Dedifferentiated amniotic fluid mesenchymal stem cell (primary cell): ENCODE measurements at regions not wholly inside any gene's neighbourhood (a gene's known extent, or its start where the extent isn't known, plus 50 kb on each side); places are given as distances from the start of the nearest gene placed in this dataset.

Experiments
- DNase-seq: peaks from one replicate; pipeline ENCODE4 v3.0.0-alpha.2; 2016; ENCODE audit errors: extremely low spot score

DNA sequence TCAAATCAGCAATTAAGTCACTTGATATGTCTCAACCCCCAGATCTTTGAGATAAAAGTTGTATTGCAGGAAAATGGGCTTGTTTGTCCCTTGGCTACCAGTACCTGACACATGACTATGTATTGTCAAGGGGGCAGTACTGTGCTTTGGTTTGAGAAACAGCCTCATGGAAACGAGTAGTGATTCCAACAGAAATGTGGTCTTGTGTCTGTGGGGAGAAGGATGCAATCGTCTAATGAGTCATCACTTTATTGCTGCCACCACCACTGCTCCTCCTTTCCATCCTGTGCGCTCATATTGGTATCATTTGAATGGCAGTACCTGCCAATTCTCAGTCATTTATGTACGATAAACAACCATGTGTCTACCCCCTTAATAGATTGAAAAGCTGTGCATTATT lies 72.8 kb upstream of the ARHGAP5 start:
- no peak for DNase-seq

DNA sequence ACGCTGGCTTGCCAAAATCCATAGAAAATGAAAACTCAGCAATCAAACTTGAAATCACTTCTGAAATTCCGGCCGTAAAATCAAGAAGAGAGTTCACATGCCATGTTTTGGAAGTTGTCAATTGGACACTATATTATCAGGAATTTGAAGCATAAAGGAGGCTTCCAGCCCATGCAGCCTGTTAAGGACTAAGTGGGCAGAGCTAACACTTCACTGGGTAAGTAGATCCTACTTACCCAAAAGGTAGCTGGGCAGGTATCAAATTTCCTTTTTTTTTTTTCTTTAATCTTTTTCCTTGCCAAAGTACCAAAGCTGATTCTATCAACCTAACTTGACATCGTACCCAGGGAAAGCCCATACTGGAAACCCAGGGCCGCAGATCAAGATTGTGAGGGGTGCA lies 71.5 kb upstream of the ARHGAP5 start:
- no peak for DNase-seq

DNA sequence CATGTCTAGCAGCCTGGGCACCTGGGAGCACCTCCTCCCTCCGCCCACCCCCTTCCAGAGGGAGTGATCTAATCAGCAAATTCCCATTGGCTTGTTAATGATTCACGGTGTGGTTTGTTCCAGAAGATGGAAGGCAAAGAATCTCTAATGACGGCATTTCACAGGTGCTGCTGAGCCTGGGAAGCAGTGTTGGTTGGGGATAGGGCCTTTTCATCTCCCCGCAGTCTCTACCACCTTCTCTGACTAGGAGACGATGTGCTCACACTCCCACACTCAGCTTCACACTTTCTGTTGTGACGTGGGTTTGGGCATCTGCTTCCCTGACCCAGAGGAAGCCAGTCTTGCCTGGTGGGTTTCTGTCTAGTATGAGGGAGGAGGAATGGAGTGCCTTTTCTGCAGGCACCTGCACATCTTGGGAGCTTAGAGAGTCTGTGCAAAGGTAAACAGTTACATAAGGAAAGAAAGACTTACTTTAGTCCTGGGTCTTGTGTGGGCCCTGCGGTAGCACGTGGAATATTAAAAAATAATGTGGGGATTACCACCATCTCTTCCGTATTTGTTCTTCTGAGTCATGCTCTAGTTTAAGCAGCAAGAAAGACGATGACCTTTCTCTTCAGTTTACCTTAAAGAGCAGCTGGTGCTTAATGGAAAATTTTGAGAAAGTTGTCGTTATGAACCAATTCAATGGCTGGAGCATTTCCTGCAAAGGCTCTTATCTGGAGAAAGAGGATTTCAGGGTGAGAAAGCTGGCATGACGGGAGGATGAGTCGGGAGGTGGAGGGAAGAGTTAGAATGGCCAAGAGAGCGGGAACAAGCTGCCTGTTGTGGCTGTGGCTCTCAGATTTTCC lies 70.6 kb upstream of the ARHGAP5 start:
- no peak for DNase-seq

DNA sequence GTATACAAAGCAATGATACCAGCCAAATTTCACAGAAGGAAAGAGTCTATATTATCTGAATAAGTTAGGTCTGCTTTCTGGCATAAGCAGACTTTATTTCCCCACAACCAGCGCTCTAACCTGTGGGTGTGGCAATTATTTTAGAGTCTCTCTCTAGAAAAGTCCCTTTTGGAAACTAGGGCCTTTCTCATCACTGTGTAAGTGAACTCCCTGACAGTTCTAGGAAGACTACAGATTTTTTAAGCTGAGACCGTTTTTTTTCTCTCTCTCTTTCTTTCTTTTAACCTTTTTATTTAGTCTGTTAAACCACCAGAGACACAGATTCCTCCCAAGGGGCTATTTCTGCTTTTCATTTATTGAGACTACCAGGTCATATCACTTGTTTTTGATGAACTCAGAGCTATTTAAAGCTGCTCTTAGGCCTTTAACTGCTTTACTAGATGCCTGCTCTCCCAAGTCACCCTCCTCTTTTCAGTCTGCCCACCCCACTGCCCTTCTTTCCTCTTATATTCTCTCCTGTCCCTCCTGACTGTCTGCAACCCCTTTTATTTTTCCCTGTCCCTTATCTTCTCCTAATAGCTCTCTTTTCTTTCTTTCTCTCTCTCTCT lies 69.2 kb upstream of the ARHGAP5 start:
- DNase-seq, result no peak

DNA sequence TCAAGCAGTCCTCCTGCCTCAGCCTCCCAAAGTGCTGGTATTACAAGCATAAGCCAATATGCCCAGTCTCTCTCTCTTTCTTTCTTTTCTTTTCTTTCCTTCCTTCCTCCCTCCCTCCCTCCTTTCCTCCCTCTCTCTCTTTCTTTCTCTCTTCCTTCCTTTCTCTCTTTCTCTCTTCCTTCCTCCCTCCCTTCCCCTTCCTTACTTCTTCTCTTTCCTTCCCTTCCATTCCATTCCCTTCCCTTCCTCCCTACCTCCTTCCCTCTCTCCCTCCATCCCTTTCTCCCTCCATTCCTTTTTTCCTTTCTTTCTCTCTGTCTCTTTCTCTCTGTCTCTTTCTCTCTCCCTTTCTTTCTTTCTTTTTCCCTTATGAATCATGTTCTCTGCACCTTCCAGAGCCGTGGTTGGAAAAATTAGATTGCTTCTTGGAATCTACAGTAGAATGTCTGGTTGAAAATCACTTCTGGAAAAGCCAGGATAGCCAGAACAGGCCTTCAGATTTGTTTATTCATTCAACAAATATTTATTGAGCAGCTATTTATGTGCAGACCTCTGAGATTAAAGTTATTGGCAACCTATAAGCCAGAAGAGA lies 68.4 kb upstream of the ARHGAP5 start:
- no peak for DNase-seq

DNA sequence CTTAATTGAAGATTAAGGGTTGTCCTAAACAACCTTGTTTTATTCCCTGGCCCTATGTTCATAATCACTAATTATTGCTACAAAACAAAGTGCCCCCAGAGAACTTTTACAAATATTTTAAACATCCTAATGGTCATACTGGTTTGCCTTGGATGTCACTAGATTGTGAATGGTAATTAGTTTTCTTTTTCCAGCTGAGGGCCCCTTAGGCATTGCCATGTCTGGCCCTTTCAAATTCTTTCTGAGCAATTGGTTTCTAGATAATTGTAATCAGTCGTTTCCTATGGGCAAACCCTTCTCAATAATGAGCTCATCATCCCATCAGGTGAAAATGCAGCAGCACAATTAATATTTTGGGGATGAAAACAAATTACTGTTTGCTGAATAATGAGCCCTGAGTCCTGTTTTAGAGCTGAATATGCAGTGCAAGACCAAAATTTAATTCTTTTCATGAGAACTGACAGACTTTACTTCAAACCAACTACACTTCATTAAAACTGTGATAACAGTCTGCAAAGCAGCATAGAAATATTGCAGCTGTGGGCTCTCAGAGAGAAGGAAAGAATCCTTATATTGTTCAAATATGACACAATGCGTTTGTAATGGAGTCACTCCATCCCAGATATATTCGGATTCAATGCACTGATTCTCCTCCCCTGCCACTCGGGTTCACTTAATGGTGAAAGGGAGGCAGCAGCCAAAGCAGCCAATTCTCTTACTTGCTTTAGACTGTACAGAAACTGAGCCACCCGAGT lies 67.7 kb upstream of the ARHGAP5 start:
- DNase-seq, result no peak

DNA sequence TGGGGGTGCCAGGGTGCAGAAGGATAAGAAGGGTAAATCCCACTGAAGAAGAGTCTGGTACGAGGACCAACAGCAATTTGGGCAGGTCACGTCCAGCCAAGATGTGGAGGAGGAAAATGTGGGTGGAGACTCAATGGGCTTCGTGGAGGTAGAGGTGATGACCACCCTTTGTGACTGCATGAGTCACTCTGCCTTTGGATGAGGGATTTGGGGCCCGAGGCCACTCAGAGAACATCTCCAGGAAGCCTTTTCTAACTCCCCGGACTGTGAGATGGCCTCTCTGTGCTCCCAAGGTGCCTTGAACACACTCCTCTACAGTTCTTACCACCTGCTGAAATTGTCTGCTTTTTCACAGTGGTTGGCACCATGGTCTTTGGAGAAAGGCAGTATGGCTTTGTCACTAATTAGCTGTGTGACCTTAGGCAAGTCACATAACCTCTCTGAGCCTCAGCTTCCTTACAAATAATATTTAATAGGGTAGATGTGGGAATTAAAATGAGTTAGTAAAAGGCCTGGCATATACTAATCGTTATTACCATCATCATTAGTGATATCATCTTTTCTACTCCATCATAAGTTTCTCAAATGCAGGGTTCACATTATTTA lies 67.0 kb upstream of the ARHGAP5 start:
- no peak for DNase-seq

DNA sequence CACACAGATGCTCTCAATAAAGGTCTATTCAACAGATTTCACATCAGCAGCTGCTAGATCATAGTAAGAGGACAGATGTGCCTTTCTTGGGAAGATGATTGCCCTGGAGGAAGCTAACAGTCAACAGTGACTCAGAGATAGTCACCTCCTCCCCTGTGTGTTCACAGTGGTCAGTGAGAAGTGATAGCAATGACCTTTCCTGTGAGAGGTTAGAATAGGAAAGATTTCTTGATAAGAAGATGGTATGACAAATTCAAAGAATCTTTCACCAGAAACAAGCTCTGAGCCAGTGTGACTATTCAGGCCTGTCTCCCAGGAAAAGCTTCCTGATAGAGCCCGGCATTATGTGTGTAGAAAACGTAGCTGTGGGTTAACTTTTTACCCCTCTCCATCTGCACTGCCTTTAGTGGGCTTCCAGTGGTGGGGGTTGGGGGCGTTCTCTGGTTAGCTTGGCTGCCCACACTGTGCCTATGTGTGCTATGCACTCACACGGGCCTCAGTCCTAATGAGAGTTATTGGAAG lies 66.4 kb upstream of the ARHGAP5 start:
- DNase-seq, result no peak

DNA sequence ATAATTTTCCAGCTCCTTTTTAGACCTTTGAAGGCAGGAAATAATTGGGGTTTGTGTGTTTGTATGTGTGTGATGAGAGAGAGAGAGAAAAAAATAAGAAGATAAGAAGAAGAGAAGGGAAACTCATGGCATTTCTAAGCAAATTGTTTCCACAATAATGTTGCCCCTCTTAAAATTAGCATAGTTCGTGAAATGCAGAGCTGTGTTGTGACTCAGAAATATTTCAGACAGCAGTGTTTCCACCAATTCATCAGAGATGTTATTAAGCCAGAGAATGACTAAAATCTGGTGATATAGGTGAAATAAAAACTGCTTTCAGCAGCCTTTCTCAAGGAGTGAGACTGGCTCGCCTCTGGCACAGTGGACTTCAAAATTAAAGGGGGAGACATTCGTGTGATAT lies 65.9 kb upstream of the ARHGAP5 start:
- no peak for DNase-seq

DNA sequence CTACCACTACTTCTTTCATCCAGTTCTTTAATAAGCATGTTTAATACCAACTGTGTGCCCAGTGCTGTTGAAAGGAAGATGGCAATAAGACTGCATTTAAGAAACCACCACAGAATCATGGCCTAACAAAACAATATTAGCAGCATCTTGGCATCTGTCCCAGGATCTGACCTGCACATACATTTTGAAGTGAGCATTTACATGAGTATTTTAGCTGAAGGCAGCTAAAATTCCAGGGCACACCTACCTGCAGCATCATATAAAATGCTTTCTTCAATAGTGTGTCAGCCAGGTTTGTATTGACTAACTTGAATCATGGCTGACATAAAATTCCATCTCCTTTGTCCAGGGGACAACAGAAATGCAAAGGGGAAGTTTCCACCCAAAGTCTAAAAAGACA lies 65.0 kb upstream of the ARHGAP5 start:
- no peak for DNase-seq

DNA sequence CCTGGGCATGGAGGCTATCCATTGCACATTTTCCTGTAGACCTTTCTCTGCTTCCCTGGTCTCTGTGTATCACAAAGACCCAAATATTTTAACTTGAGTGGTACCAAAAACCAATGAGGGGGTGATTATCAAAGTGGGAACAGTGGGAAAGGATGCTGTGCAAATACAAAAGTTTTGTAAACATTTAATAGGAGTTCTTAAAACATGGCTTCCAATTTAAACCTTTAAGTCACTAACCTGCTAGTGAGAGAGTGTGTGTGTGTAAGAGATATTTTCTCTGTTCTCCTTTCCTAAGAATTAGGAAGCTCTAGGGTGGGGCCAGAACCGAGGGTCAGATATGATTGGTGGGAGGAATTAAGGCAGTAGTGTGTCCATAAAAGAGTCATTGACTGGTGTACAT lies 64.5 kb upstream of the ARHGAP5 start:
- no peak for DNase-seq

DNA sequence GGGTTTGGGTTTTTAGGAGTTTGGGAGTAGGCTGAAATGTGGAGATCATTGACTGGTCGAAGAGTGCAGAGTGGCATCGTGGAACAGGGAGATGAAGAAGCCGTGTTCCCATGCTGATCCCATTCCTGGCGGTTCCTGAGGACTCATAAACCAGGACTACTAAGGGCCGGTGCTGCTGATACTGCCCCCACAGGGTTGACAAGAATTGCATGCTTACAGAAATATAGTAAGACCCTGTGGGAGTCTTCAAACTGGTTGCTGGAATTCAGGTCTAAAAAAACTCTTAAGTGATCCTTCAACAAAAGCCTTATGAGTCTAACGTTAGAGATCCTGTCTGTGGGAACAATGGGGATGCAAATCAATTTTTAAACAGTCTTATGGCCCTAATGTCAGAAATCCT lies 64.0 kb upstream of the ARHGAP5 start:
- DNase-seq, result no peak

DNA sequence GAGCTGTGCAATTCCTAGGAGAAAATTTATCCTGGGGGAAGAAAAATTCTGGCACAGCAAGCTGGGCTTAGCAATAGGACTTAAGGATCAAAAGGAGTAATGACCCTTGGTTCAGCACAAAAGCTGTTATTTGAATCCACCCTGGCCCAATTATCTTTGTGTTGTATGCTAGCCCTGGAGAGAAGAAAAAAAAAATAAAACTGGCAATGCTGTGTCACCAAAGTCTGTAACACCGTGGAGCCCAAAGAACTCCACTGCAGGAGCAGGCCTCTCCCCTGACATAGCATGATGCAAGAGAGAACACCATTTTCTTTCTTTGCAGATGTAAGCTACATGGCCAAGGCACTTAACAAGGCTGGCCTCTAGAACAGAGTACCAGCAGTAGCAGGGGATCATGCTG lies 63.0 kb upstream of the ARHGAP5 start:
- DNase-seq, result no peak

DNA sequence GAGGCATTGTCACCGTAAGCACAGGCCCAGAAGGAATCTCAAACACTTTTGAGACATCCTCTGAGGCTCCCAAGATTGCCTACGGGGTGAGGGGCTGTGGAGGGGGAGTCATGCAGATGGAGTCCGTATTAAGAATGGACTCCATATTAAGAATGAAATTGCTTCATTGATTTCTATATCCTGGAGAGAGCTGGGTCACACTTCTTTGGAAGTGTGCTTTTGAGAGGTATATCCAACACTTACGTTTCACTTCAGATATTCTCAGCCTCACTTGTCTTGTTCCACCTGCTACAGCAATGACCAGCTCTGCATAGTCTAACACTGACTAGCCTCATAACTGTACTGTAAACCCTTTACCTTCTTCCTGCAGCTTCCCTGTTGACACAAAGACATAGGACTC lies 62.6 kb upstream of the ARHGAP5 start:
- DNase-seq, result no peak

DNA sequence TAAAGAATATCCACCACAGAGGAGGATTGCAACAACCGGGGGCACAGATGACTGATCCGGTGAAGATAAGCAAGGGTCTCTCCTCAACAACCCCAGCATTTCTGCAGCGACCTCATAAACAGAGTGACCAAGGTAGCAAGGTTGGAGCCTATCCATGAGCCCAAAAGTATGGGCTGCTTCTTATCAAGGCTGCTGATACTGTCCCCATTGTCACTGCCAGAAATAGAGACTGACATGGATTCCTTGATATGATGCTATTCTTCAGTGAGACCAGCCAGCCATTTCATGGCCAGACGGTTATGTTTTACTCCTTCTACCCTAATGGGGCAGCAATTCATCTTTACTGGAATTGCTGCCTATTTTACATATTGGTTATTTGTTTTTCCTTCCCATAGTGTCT lies 61.9 kb upstream of the ARHGAP5 start:
- no peak for DNase-seq

DNA sequence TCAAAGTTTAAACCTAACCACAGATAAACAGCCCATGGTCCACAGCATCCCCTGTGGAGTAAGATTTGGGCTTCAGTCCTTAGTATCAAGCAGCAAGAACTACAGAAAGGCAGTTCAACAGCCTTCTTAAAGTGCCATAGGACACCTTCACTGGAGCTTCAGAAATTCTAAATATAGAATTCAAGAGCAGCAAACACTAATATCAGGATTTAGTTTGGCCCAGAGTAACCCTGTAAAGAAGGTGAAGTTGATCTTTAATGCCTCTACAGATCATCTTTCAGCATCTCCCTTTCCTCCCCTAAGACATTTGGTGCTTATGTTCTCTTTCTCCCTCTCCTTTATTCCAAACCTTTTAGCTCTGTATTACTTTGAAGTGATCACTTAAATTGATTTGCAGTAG lies 59.5 kb upstream of the ARHGAP5 start:
- no peak for DNase-seq

DNA sequence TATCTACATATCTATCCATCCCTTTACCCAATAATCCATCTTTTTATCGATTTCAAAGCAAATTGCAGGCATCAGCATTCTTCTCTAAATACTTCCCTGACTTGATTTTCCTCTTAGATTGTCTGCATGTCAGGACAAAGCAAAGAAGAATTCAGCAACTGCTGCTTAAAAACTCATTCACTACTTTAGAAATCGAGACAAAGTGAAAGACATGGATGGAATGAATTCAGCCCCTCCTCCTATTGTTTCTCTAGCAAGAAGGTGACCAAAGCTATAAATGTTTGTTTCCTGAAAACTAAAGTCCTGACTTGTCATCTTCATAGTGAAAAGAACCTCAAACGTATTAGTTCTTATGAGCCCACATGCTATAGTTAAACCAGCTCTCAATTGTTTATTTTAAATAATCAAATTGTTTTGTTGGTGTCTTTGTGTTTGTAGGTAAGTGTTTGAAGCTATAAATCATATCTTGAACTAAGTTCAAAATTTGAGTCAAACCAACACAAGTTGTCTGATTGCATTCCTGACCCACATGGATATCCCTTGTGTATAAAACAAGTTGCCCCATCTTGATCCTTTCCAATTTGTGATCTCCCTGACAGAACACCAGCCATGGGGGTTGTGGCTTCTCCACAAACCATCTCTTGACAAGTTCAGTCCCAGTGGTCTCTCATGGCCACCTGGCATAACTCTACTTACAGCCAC lies 58.6 kb upstream of the ARHGAP5 start:
- DNase-seq, result no peak

DNA sequence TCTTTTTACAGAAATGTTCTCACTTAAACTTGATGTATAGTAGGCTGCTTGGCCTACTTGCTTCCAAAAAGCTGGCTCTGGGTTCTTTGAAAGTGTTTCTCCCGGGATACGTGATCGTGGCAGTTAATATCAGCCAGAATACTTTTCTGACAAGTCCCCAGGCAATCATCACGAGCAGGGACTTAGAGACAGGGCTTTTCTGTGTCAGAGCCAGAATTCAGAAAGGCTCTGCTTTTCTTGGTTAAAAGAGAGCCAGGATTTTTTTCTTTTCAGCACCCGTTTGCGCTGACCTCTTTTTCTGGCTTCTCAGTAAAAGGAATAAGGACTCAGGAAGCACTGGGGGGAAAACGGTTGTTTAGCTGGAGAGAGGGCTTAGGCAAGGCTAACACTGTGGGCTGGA lies 57.8 kb upstream of the ARHGAP5 start:
- no peak for DNase-seq

DNA sequence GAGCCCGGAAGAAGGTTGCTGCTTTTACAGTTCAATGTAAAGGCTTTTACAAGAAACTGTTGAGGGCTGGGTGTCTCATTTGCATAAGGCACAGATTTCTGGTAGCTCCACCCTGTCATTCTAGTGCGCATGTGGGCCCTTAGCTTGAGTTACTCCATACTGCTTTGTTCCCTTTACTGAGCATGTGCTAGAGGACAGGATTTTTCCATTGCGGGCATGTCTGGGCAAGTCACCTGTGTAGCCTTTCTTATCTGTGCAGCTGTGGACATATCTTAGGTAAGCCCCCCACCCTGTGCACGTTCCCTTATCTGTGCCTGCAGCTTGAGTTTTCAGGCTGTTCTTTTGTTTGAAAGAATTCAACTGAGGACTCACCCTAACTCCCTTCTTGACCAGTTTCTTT lies 56.2 kb upstream of the ARHGAP5 start:
- DNase-seq, result no peak

DNA sequence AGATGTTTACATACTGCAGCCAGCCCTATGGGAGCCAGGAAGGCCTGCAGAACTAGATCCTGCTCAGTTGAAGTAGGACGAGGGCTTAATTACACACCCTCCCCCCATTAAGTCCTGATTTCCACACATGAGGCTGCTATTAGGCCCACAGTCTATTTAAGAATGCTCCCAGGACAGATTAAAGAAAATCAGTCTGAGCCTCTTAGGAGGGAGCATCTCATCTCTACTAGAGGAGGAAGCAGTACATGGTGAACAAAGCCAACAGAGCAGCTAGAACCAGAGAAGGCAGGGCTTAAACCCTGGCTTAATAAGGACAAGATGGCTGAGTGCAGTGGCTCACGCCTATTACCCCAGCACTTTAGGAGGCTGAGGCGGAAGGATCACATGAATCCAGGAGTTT lies 55.8 kb upstream of the ARHGAP5 start:
- DNase-seq, result no peak

DNA sequence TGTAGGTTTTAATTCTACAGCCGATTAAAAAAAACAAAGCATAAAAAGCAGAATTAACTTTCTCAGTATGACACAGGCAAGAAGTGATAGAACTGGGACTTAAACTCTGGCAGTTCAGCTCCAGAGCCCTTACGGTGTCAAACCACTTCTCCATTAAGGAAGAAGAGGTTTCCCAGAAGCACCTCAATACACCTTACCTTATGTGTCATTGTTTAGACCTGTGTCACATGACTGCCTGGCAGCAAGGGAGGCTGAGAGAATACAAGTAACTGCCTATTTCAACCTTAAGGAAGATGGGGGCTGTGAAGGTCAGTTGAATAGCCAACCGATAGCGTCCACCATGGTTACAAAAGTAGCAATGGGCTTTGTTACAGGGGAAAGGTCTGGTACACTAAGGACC lies 54.6 kb upstream of the ARHGAP5 start:
- no peak for DNase-seq
